ENCODE measurements at regions not wholly inside any gene's neighbourhood (a gene's known extent, or its start where the extent isn't known, plus 50 kb on each side); places are given as distances from the start of the nearest gene placed in this dataset.

GRCh38 chr2:160889439-160890170 is 270.6 kb upstream of the TANK start:
- no peak overlapping the region for H3K4me3 ChIP-seq
- no peaks in the 10 kb centered on the region for H3K36me3 ChIP-seq
- DNase-seq (ENCODE audit: low spot score) (no peak), ATAC-seq (ENCODE audit: insufficient number of reproducible peaks, low FRiP score, low read depth) (no peak)
- no peak overlapping the region for H3K27ac ChIP-seq
- no peaks in the 10 kb centered on the region for H3K27me3 ChIP-seq (replicated peaks; ENCODE audit: insufficient read depth)
- TF ChIP-seq CTCF (IDR thresholded peaks at IDR 0.05) = no peak
- no peaks in the 10 kb centered on the region for H3K4me1 ChIP-seq (ENCODE audit: control insufficient read depth in 1 of 2, low read depth in 2 of 2)
- no peaks in the 10 kb centered on the region for H3K9me3 ChIP-seq

GRCh38 chr2:160890667-160891352 is 269.4 kb upstream of the TANK start:
- Histone ChIP-seq H3K36me3 (no peaks in the 10 kb centered on the region), H3K27me3 (replicated peaks; ENCODE audit: insufficient read depth) (no peaks in the 10 kb centered on the region), H3K27ac (no peak overlapping the region), H3K9me3 (peaks cover 1% of the 10 kb centered on the region), H3K4me1 (ENCODE audit: control insufficient read depth in 1 of 2, low read depth in 2 of 2) (no peaks in the 10 kb centered on the region), H3K4me3 (no peak overlapping the region)
- ATAC-seq (ENCODE audit: insufficient number of reproducible peaks, low FRiP score, low read depth) (no peak), DNase-seq (ENCODE audit: low spot score) (no peak)
- no peak for TF ChIP-seq CTCF (IDR thresholded peaks at IDR 0.05)

GRCh38 chr2:160891353-160891740 is 268.9 kb upstream of the TANK start:
- Histone ChIP-seq H3K27me3 (replicated peaks; ENCODE audit: insufficient read depth) (no peaks in the 10 kb centered on the region), H3K36me3 (no peaks in the 10 kb centered on the region), H3K9me3 (peaks cover 5% of the 10 kb centered on the region), H3K4me3 (no peak overlapping the region), H3K27ac (no peak overlapping the region), H3K4me1 (ENCODE audit: control insufficient read depth in 1 of 2, low read depth in 2 of 2) (no peaks in the 10 kb centered on the region)
- no peak for TF ChIP-seq CTCF (IDR thresholded peaks at IDR 0.05)
- ATAC-seq (ENCODE audit: insufficient number of reproducible peaks, low FRiP score, low read depth) (no peak), DNase-seq (ENCODE audit: low spot score) (no peak)

- Histone ChIP-seq H3K36me3 (no peaks in the 10 kb centered on the region), H3K4me3 (no peak overlapping the region), H3K4me1 (ENCODE audit: control insufficient read depth in 1 of 2, low read depth in 2 of 2) (no peaks in the 10 kb centered on the region), H3K9me3 (peaks cover 5% of the 10 kb centered on the region), H3K27ac (no peak overlapping the region), H3K27me3 (replicated peaks; ENCODE audit: insufficient read depth) (no peaks in the 10 kb centered on the region)
- no peak for TF ChIP-seq CTCF (IDR thresholded peaks at IDR 0.05)
- DNase-seq (ENCODE audit: low spot score) = no peak
- no peak for ATAC-seq (ENCODE audit: insufficient number of reproducible peaks, low FRiP score, low read depth)
Measured at GRCh38 chr2:160892204-160892603, 268.0 kb upstream of the TANK start.

GRCh38 chr2:160893581-160893980 is 266.6 kb upstream of the TANK start:
- DNase-seq (ENCODE audit: low spot score) (no peak), ATAC-seq (ENCODE audit: insufficient number of reproducible peaks, low FRiP score, low read depth) (no peak)
- H3K4me3 ChIP-seq = no peak overlapping the region
- no peaks in the 10 kb centered on the region for H3K4me1 ChIP-seq (ENCODE audit: control insufficient read depth in 1 of 2, low read depth in 2 of 2)
- no peaks in the 10 kb centered on the region for H3K27me3 ChIP-seq (replicated peaks; ENCODE audit: insufficient read depth)
- peaks cover 5% of the 10 kb centered on the region for H3K9me3 ChIP-seq
- H3K27ac ChIP-seq = no peak overlapping the region
- no peaks in the 10 kb centered on the region for H3K36me3 ChIP-seq
- TF ChIP-seq CTCF (IDR thresholded peaks at IDR 0.05) = no peak
